ENCODE measurements at regions not wholly inside any gene's neighbourhood (a gene's known extent, or its start where the extent isn't known, plus 50 kb on each side); places are given as distances from the start of the nearest gene placed in this dataset.

DNA sequence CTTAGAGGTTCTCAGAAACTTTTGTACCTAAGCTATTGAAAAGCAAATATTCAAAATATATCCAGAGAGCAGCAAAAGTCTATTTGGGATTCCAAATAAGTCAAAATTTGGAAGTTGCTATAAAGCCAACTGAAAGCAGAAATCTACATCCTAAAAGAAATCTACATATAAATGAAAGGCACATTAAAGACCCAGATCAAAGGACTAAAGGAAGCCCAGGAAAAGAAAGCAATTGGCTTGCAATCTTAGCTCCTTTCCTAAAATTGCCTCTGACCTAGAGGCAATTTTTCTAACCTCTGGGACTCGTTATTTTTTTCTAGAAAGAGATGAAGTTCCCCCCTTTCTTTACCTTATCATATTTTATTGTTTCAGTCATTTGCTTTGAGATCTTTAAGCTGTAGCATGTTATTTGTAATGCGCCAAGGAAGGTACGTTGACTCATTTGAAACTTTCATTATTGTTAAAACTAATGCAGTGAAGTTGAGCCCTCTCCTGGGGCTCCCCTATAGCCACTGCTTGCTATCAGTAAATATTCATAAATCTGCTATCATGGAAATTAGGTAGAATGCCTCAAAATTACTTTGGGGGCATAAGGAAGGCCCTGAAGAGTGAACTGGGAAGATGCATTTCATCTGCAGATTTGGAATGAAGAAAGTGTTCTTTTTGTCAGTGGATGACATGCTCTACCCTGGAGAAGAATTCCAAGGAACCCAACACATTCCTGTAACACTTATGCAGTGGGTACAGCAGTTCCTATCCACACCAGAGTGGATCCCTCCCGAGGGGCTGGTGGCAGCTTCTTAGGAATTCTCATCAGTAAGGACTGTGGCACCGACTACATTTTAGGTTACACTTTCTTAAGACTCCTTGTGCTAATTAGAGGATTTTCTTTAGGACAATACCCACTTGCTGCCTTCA lies 177.8 kb upstream of the IGFBP7 start:
- Histone ChIP-seq H2AFZ (ENCODE audit: low read length) (no peak overlapping the region), H3K27ac (ENCODE audit: low read length) (no peak overlapping the region), H3K79me2 (ENCODE audit: low read length) (no peaks in the 10 kb centered on the region), H3K4me3 (ENCODE audit: low read length) (no peak overlapping the region), H3K36me3 (ENCODE audit: low read depth, low read length) (no peaks in the 10 kb centered on the region), H4K20me1 (ENCODE audit: low read length) (no peaks in the 10 kb centered on the region), H3K4me1 (ENCODE audit: insufficient read depth, low read length) (no peaks in the 10 kb centered on the region), H3K9me3 (ENCODE audit: low read length) (no peaks in the 10 kb centered on the region), H3K9me2 (replicated peaks; ENCODE audit: low read length) (no peaks in the 10 kb centered on the region), H3K4me2 (ENCODE audit: low read length) (no peak overlapping the region), H3K27me3 (ENCODE audit: low read length) (no peaks in the 10 kb centered on the region), H3K9ac (ENCODE audit: low read length) (no peak overlapping the region), H3F3A (ENCODE audit: low read length, unreplicated experiment) (no peaks in the 10 kb centered on the region)
- TF ChIP-seq, protein P1, sequence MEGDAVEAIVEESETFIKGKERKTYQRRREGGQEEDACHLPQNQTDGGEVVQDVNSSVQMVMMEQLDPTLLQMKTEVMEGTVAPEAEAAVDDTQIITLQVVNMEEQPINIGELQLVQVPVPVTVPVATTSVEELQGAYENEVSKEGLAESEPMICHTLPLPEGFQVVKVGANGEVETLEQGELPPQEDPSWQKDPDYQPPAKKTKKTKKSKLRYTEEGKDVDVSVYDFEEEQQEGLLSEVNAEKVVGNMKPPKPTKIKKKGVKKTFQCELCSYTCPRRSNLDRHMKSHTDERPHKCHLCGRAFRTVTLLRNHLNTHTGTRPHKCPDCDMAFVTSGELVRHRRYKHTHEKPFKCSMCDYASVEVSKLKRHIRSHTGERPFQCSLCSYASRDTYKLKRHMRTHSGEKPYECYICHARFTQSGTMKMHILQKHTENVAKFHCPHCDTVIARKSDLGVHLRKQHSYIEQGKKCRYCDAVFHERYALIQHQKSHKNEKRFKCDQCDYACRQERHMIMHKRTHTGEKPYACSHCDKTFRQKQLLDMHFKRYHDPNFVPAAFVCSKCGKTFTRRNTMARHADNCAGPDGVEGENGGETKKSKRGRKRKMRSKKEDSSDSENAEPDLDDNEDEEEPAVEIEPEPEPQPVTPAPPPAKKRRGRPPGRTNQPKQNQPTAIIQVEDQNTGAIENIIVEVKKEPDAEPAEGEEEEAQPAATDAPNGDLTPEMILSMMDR (conservative IDR thresholded peaks at IDR 0.05; ENCODE audit: low read depth, low read length): no peak
- no peak for TF ChIP-seq EZH2 (IDR thresholded peaks at IDR 0.05; ENCODE audit: low read length, unreplicated experiment)
- TF ChIP-seq EZH2phosphoT487 (IDR thresholded peaks at IDR 0.05; ENCODE audit: borderline replicate concordance, low read length): no peak
- intact Hi-C loops (cut with micrococcal nuclease): no loop called here
- BruUV-seq (replicated peaks): no TSS peak
- CTCF ChIA-PET: no interaction called here
- DNase-seq (no peak), ATAC-seq (no peak)
- POLR2A ChIA-PET (ENCODE audit: unreplicated experiment): no interaction called here

DNA sequence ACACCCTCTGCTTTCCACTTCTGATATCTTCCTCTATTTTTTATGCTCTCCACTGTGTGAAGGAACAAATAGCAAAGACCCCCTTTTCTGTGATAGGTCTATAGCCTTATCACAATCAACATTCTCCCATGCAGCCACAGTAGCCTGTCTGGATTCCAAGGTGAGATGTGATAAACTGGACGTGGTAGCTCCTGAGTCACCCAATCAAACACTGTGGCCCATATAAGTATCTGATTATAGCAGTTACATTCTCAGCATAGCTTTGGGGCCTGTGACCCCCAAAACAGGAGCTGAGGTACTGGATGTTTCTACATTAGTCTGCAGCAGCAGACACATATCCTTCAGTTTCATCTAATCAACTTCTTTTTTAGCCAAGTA lies 172.7 kb upstream of the IGFBP7 start:
- DNase-seq (no peak), ATAC-seq (no peak)
- H3K4me1 ChIP-seq (ENCODE audit: insufficient read depth, low read length): no peaks in the 10 kb centered on the region
- CTCF ChIA-PET: no interaction called here
- intact Hi-C loops (cut with micrococcal nuclease): no loop called here
- H3K9ac ChIP-seq (ENCODE audit: low read length): no peak overlapping the region
- H3K27ac ChIP-seq (ENCODE audit: low read length): no peak overlapping the region
- no peaks in the 10 kb centered on the region for H3K9me3 ChIP-seq (ENCODE audit: low read length)
- H3K36me3 ChIP-seq (ENCODE audit: low read depth, low read length): no peaks in the 10 kb centered on the region
- no peaks in the 10 kb centered on the region for H3F3A ChIP-seq (ENCODE audit: low read length, unreplicated experiment)
- BruUV-seq (replicated peaks): no TSS peak
- POLR2A ChIA-PET (ENCODE audit: unreplicated experiment): no interaction called here
- H3K79me2 ChIP-seq (ENCODE audit: low read length): no peaks in the 10 kb centered on the region
- no peak overlapping the region for H3K4me3 ChIP-seq (ENCODE audit: low read length)
- no peak overlapping the region for H3K4me2 ChIP-seq (ENCODE audit: low read length)
- H3K27me3 ChIP-seq (ENCODE audit: low read length): peaks cover 23% of the 10 kb centered on the region; the same call in 1 of the 2 replicates
- H2AFZ ChIP-seq (ENCODE audit: low read length): no peak overlapping the region
- H4K20me1 ChIP-seq (ENCODE audit: low read length): no peaks in the 10 kb centered on the region
- H3K9me2 ChIP-seq (replicated peaks; ENCODE audit: low read length): no peaks in the 10 kb centered on the region
- TF ChIP-seq EZH2 (IDR thresholded peaks at IDR 0.05; ENCODE audit: low read length, unreplicated experiment) (no peak), EZH2phosphoT487 (IDR thresholded peaks at IDR 0.05; ENCODE audit: borderline replicate concordance, low read length) (no peak)
- TF ChIP-seq, protein P1 (conservative IDR thresholded peaks at IDR 0.05; ENCODE audit: low read depth, low read length): no peak

DNA sequence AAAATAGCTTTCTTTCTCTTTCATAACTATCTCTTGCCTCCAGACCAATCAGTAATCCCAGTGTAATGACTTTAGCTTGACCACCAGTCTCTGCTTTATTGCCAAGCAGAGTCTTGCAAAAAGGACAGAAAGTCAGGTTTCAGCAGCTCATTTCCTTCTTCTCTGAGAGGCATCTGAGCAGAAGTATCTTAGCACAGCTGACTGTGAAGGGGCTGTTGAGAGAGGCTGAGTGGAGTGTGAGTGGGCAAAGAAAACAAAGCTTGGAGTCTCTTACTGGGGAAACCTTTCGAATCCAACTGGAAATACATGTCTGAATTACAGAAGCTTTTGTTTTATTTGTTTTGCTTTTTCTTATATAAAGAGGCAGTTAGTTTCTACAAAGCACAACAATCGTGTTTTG lies 170.3 kb upstream of the IGFBP7 start:
- CTCF ChIA-PET: no interaction called here
- no peaks in the 10 kb centered on the region for H3K79me2 ChIP-seq (ENCODE audit: low read length)

More for the DNA sequence above, 170.3 kb upstream of the IGFBP7 start:
- no peak overlapping the region for H3K27ac ChIP-seq (ENCODE audit: low read length)
- no TSS peak for BruUV-seq (replicated peaks)
- H3K9me2 ChIP-seq (replicated peaks; ENCODE audit: low read length): no peaks in the 10 kb centered on the region
- DNase-seq (no peak), ATAC-seq (no peak)
- H2AFZ ChIP-seq (ENCODE audit: low read length): no peak overlapping the region
- no peak overlapping the region for H3K4me2 ChIP-seq (ENCODE audit: low read length)
- no peak for TF ChIP-seq EZH2 (IDR thresholded peaks at IDR 0.05; ENCODE audit: low read length, unreplicated experiment)
- TF ChIP-seq, protein P1 (conservative IDR thresholded peaks at IDR 0.05; ENCODE audit: low read depth, low read length): no peak
- no peak for TF ChIP-seq EZH2phosphoT487 (IDR thresholded peaks at IDR 0.05; ENCODE audit: borderline replicate concordance, low read length)
- peaks cover 23% of the 10 kb centered on the region; the same call in 1 of the 2 replicates for H3K27me3 ChIP-seq (ENCODE audit: low read length)
- H3K9ac ChIP-seq (ENCODE audit: low read length): no peak overlapping the region
- H3K9me3 ChIP-seq (ENCODE audit: low read length): no peaks in the 10 kb centered on the region
- no peaks in the 10 kb centered on the region for H3K36me3 ChIP-seq (ENCODE audit: low read depth, low read length)
- H4K20me1 ChIP-seq (ENCODE audit: low read length): no peaks in the 10 kb centered on the region
- intact Hi-C loops (cut with micrococcal nuclease): no loop called here
- no peak overlapping the region for H3K4me3 ChIP-seq (ENCODE audit: low read length)
- H3K4me1 ChIP-seq (ENCODE audit: insufficient read depth, low read length): no peaks in the 10 kb centered on the region
- POLR2A ChIA-PET (ENCODE audit: unreplicated experiment): no interaction called here
- no peaks in the 10 kb centered on the region for H3F3A ChIP-seq (ENCODE audit: low read length, unreplicated experiment)

Data from PC-3 (cell line).